ENCODE measurements at regions not wholly inside any gene's neighbourhood (a gene's known extent, or its start where the extent isn't known, plus 50 kb on each side); places are given as distances from the start of the nearest gene placed in this dataset.

GRCh38 chr7:50962962-50963374 lies 180.3 kb upstream of the GRB10 start:
- DNase-seq (ENCODE audit: low spot score) = peak; percentile 99

GRCh38 chr7:50962281-50962883 lies 179.7 kb upstream of the GRB10 start:
- no peak for DNase-seq (ENCODE audit: low spot score)

- no peak for DNase-seq (ENCODE audit: low spot score)
These were observed 178.1 kb upstream of the GRB10 start for GRCh38 chr7:50960621-50961310.

GRCh38 chr7:50959991-50960390 lies 177.3 kb upstream of the GRB10 start:
- no peak for DNase-seq (ENCODE audit: low spot score)

- no peak for DNase-seq (ENCODE audit: low spot score)
These were observed 176.9 kb upstream of the GRB10 start for GRCh38 chr7:50959560-50959959.

GRCh38 chr7:50957855-50958254 lies 175.2 kb upstream of the GRB10 start:
- no peak for DNase-seq (ENCODE audit: low spot score)

GRCh38 chr7:50957431-50957830 lies 174.7 kb upstream of the GRB10 start:
- no peak for DNase-seq (ENCODE audit: low spot score)

- no peak for DNase-seq (ENCODE audit: low spot score)
These were observed 173.9 kb upstream of the GRB10 start for GRCh38 chr7:50956522-50957155.

GRCh38 chr7:50954716-50955115 lies 172.0 kb upstream of the GRB10 start:
- DNase-seq (ENCODE audit: low spot score) = no peak

- DNase-seq (ENCODE audit: low spot score) = no peak
These were observed 171.5 kb upstream of the GRB10 start for GRCh38 chr7:50954245-50954644.

GRCh38 chr7:50953820-50954219 lies 171.1 kb upstream of the GRB10 start:
- DNase-seq (ENCODE audit: low spot score) = no peak

- no peak for DNase-seq (ENCODE audit: low spot score)
These were observed 170.6 kb upstream of the GRB10 start for GRCh38 chr7:50953303-50953702.

GRCh38 chr7:50952544-50952943 lies 169.8 kb upstream of the GRB10 start:
- DNase-seq (ENCODE audit: low spot score) = no peak

- no peak for DNase-seq (ENCODE audit: low spot score)
These were observed 169.4 kb upstream of the GRB10 start for GRCh38 chr7:50952120-50952519.

- no peak for DNase-seq (ENCODE audit: low spot score)
These were observed 160.8 kb upstream of the GRB10 start for GRCh38 chr7:50943482-50943881.

GRCh38 chr7:50941525-50941924 lies 158.8 kb upstream of the GRB10 start:
- no peak for DNase-seq (ENCODE audit: low spot score)

GRCh38 chr7:50940621-50941020 lies 157.9 kb upstream of the GRB10 start:
- no peak for DNase-seq (ENCODE audit: low spot score)

- DNase-seq (ENCODE audit: low spot score) = no peak
These were observed 156.3 kb upstream of the GRB10 start for GRCh38 chr7:50939021-50939420.

- DNase-seq (ENCODE audit: low spot score) = no peak
These were observed 155.0 kb upstream of the GRB10 start for GRCh38 chr7:50937727-50938126.

- no peak for DNase-seq (ENCODE audit: low spot score)
These were observed 143.4 kb upstream of the GRB10 start for GRCh38 chr7:50926049-50926448.

- DNase-seq (ENCODE audit: low spot score) = no peak
These were observed 140.8 kb upstream of the GRB10 start for GRCh38 chr7:50923476-50923875.

- no peak for DNase-seq (ENCODE audit: low spot score)
These were observed 138.6 kb upstream of the GRB10 start for GRCh38 chr7:50921114-50921813.

Measured in LoVo (cell line).